ENCODE measurements at regions not wholly inside any gene's neighbourhood (a gene's known extent, or its start where the extent isn't known, plus 50 kb on each side); places are given as distances from the start of the nearest gene placed in this dataset.

DNA sequence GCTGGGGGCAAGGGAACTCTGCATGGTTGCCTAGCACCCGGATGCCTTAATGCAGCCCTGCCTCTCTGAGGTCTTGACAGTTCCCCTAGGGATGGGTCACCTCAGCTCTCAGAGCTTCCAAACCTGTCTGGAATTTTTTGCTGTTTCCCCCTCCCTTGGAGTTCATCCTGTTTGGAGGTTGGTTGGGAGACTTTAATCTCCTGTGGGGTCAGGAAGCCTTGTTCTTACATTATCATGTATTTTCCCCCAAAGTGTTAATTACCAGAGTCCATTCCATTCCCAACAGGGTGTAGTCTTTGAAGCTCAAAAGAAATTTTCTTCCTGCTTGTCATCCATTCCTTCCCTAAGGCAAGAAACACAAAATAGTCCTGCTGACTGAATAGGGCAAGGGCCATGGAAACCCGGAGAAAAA, 150.3 kb upstream of the SPRY4 start:
- no peak for DNase-seq

DNA sequence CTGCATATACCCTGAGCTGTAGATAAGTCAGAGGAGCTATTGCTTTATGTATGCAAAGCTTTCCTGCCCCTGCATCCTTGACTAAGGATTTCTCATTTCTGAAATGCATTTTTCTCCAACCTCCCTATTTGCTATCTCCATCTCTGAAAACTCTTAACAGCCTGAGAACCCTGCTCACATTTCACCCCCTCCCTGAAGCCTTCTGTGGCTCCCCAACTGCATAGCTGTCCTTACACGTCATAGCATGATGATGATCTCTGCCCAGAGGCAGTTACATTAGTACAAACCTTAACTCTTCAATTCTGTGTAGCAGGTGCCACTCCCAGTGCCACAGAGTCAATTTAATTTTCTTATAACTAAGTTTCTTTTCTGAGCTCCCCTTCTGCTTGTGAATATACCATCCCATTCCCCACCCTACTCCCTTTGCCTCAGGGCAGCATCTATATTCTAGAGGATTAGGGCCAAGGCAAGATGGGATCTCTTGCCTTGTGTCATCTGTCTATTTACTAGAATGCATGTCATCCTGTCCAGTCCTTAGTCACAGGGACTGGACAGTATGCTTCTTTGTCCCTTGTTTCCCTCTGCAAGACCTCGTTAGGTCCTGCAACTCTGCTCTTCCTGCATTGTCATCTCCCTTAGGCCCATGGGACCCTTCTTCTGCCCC, 149.7 kb upstream of the SPRY4 start:
- DNase-seq = no peak

DNA sequence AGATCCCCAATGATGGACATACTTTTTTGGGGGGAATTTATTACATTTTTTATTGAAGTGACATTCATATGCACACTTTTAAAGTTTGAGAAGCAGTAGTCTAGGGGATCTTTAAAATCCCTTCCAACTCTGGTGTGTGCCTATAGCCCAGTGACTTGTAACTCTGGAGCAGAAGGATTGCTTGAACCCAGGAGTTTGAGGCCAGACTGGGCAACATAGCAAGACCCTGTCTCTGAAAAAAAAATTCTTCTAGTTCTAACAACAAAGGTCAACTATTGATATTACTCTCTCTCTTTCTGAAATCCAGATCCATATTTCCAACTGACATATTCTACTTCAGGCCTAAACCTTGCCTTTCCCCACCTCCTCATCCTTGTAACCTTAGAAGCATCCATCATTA, 148.2 kb upstream of the SPRY4 start:
- DNase-seq = no peak

DNA sequence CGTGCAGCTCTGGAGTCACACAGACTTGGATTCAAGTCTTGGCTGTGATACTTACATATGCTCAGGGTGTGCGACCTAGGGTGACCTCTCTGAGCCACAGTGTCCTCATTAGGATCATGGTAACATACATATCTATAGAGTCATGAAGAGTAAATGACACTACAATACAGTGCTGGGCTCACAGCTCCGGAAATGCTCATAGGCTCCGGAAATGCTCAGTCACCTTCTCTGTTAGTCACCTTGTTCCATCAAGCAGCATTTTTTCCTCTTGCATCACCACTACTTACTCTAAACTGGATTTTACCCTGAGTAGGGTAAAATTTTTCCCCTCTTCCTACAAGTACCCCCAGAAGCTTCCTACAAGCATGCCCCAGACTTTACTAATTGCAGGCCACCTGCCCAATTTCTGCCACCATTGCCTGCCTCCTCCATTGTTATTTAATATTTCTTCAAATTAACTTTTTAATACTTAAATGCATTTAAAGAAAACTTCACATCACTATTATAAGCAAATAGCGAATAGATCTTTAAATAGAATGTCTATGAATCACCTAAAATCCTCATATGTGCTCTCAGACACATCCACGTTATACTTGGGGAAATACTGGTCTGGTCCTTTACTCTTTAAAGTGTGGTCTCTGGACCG, 147.6 kb upstream of the SPRY4 start:
- peak in 1 of 3 donors; percentile 85 for DNase-seq

DNA sequence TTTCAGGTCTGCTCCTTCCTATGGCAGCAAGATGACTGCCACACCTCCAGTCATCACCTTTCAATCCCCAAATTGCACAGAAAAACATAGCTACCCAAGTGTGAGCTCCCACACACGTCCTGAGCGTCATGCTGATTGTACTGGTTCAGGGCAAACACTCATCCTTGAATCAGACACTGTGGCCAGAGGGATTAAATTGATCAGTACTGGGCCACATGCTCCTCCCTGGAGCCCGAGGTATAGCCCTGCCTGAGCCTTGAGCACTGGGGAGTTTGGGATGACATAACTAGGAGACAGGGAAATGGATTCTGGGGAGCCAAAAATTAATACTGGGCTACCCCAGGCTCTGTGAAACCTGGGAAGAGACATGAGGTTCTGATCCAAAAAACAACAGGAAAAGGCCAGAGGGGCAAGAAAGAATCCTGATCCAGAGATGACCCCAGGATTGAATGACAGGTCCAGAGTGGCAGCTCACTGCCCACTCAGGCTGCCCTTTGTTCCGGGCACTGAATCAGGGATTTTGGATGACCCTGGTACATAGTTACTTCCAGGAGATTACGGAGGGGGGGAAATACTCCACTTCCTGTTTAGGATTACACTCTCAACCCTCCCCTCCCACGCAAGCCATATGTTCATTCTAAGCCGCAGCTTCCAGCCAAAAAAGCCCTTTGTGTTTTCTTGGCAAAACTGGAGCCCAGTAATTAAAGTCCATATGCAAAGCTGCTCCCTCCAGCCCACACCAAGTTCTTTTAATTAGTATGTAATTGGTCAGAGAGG, 141.6 kb upstream of the SPRY4 start:
- DNase-seq = peak in 2 of 3 donors; percentile 60 to 86

DNA sequence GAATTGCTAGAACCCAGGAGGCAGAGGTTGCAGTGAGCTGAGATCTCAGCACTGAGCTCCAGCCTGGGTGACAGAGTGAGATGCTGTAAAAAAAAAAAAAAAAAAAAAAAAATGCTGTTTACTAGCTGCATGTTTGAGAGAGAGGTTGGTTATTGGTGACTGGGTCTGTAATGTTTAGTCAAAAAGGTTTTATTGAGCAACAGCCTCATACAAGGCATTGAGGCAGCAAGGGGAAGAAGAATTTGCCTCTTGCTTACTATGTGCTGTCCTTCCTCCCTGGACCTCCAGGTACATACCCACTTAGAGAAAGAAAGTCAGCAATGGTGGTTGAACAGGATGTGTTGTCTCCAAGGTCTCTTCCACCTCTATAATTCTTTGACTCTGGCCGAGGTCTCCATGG, 140.7 kb upstream of the SPRY4 start:
- no peak for DNase-seq

DNA sequence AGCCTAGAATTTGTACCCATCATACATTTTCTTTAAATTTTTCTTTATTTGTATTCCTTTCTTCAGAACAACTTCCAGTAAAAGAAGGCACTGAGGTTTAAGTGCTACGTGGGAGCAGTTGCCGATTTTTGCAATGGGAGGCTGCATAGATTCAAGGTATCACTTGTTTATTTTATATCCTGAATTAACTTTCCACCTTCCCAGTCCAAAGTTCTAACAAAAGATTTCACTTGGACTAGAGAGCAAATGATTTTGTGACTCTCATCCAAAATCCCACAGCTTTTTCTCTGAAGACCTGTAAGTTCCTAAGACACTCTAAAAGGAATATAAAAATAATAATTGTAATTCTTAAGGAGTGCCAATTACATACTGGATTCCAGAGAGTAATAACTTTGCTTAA, 139.1 kb upstream of the SPRY4 start:
- DNase-seq = no peak

DNA sequence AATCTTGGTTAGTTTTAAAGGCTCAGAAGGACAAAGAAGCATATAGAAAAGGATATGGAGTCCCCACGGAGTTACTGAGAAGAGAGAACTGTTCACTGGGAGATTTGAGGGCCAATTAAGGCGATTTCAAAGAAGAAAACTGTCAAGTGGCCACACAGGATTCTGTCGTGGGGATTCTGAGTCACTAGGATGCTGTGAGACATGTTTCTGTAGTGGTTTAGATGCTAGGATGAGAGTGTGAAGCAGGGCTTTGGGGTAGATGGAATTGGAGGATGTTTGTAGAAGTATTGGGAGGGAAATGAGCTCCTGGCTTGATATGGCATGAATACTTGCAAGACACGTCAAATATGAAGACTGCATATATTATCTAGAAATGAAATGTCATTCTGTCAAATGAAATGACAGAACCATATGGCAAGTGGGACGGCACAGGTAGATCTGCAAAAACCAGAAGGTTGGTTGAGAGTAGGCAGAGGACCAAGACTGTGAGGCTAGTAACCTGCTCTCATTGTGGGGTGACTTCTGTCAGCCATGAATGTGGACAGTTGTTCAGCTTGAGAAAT, 136.3 kb upstream of the SPRY4 start:
- DNase-seq = no peak

DNA sequence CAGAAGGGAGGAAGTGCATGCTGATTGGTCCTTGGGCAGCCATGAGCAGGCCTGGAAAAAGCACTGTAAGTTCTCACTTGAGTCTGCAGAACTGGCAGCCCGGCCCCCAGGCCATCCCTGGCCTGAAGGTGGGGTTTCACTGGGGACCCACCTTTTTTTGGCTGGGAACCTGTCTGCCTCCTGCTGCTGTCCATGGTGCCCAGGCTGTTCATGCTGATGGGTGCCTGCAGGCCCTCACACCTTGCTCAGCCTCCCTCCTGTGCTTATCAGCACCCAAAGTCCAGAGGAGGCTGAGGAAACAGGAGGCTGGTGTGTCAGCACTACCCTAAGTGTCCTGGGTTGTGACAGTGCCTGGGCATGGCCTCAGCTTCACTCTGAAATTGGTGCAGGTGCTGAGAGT, 134.4 kb upstream of the SPRY4 start:
- no peak for DNase-seq

DNA sequence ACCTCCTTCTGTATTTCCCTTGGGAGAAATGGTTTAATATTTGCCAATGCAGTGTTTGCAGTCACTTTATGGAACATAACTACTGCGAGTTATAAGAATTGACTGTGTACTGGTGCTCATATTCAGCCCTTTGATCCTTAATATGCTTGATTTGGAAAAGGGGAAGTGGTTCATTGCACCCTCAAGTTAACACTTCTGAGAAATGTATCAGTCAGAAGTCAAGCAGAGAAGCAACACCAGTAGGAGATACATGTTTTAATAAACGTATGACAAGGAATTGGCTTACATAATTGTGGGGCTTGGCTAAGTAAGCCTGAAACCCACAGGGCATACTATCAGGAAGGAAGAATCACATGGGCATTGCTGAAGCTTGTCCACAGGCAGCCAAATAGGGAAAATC, 131.0 kb upstream of the SPRY4 start:
- DNase-seq = no peak

DNA sequence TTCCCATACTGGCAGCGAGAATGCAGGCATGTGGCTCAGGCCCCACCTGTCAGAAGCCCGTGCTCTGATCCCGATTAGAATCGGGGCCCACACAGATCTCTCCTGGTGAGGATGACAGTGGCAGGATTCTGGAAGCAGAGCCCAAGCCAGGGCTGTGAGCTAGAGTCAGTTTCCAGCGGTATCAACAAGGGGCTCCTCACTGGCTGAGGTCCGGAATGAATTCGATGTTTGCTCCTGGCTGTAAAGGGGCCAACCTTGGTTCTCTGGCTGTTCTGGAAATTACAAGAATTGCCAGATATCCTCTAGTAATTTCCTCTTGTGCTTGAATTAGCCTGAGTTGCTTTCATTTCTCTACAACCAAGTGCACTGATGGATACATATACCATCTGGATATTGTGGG, 129.1 kb upstream of the SPRY4 start:
- DNase-seq = peak in 1 of 3 donors; percentile 64

DNA sequence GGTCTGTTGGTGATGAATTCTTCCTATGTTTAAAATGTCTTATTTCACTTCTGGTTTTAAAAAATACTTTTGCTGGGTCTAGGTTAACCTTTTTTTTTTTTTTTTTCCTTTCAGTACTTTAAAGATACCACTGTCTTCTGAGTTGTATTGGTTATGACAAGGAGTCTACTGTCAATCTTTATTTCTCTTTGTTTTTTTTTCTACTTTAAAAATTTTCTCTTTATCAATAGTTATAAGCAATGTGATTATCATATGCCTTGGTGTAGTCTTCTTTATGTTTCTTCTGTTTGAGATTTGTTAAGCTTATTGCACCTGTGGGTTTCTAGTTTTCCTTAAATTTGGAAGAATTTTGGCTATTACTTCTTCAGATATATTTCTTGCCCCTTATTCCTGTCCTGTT, 125.6 kb upstream of the SPRY4 start:
- DNase-seq = no peak

DNA sequence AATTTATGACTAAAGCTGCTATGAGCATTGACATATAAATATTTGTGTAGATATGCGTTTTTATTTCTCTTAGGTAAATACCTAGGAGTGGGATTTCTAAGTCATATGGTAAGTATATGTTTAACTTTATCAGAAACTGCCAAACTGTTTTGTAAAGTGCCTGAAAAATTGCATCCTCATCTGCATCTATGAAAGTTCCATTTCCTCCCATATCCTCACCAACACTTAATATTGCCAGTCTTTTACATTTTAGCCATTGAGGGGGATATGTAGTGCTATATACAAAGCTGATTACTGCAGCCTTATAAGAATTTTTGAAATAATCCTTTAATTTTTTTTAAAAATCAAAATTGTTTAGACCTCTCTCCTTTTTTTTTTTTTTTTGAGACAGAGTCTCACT, 123.1 kb upstream of the SPRY4 start:
- DNase-seq = no peak

DNA sequence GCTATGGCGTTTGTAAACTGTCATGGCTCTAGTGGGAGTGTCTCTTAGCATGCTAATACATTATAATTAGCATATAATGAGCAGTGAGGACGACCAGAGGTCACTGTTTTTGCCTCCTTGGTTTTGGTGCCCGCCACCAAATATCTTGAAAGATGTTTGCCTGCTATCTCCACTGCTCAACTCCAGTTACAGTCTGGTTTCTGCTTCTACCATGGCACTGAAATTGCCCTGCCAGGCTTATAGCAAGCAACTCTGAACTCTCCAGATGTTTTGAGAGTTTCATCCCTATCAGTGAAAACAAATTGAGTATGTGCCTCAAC, 122.1 kb upstream of the SPRY4 start:
- DNase-seq = no peak

DNA sequence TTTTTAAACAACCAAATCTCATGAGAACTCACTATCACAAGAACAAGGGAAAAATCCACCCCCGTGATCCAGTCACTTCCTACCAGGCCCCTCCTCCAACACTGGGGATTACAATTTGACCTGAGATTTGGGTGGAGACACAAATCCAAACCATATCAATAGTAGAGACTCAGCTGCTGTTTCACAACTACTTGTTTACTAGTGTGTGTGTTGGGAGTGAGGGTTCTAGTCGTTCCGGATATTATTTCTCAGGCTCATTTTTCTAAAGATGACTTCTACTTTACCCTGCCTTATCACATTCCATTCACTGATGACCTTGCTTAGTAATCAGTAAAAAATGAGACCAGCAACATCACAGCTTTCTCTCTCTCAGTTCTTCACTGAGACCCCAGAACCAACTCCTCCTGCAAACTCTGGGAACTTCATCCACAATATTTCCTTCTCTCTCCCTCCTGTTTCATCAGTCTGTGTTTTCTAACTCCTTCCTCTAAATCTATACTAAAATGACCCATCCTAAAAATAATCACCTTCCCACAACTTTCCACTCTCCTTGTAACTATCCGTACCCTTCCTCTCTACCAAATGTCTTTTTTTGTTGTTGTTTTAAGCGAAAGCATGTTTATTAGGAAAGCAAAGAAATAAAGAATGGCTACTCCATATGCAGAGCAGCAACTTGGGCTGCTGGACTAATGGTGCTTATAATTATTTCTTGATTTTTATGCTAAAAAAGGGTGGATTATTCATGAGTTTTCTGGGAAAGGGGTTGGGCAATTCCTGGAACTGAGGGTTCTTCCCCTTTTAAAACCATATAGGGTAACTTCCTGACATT, 121.5 kb upstream of the SPRY4 start:
- DNase-seq = peak in 1 of 3 donors; percentile 52

DNA sequence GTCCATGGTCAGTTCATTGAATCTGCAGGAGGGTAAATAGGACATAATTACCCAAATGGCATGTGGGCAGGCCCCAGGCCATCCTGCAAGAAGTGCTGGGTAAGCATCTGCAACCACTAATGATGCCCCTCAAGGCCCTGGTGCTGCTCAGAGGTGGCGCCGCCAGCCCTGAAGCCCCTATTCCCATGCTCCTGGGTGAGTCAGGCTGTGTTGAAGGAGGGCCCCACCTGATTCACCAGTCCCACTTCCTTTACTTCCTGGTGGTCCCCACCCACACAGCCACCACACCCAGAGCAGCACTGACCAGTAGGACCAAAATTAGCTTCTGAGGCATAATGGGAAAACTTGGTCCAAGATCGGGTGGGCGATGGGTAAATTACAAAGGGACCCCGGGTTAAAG, 120.4 kb upstream of the SPRY4 start:
- DNase-seq = no peak

DNA sequence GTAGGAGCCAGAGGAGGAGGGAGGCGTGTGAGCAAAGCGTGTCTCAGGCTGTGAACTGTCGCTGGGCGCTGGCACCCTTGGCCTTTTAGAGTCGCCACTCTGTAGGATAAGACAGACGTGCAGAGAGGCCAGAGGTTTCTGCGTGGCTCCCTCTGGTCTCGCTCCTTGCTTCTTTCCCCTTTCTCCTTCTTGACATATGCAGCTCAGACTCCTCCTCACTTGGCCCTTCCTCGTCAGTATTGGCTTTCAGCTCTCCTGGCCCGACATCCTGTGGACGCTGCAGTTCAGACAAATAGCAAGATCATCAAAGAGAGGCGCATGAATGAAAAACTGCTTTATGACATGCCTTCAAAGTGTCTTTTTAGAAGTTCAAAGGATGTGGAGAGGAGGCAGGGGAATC, 116.8 kb upstream of the SPRY4 start:
- peak in 2 of 3 donors; percentile 87 to 88 for DNase-seq

DNA sequence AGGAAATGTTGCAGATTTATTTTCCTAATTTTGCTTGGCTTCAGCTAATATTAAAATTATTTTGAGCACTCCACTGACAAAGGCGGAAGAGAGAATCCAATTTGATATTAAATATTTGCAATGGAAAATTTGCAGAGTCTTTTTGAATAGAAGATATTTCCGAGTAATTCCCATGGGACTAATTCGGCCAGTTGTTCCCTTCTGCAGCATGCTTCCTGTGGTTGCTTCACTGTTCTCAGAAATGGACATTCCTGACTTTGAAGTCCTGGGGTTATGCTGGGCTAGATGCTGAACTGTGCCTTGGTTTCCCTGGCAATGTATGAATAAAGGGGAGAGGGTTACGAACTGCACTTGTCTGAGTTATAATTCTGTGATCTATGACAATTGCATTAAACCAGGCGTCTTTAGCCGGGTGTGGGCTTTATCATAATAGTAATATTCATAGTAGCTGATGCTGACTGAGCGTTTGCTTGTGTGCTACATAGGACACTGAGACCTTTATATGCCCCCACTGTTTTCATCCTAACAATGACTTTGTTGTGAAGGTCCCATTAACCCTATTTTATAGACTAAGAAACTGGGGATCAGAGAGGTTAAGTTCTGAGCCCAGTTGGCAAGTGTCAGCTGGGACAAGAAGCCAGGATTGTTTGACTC, 114.5 kb upstream of the SPRY4 start:
- peak in 2 of 3 donors; percentile 74 to 84 for DNase-seq

DNA sequence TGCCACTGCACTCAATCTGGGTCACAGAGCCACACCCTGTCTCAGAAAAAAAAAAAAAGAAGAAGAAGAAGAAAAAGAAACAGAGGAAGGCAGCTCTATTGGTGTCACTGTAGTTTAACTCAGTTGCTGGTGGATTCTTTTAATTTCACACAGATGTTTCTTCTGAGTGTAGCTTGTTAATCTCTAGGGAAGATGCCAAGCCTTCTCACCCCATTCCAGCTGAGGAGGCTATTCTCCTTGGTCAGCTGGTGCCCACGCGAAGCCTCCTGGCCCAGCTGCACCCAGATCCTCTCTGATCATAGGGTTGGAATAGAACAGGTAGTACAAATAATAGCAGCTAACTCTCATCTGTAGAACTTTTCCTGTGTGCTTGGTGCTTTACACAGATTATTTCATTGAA, 113.8 kb upstream of the SPRY4 start:
- DNase-seq = no peak

DNA sequence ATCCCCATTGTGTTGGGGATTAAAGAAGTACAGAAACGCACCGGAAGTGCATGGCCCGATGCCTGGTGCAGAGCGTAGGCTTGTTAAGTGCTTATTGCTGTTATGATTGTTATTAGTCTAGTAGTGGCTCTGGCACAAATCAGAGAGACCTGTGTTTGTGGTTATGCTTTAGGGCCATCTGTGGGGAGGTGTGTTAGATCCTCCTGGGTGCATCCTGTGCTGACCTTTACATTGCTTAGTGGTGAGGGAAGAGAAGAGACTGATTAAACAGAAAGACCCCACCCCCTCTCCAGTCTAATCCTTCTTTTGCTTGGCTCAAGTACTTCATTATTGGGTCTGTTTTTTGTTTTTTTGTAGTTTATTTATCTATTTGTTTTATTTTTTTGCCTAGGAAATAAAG, 112.7 kb upstream of the SPRY4 start:
- no peak for DNase-seq

DNA sequence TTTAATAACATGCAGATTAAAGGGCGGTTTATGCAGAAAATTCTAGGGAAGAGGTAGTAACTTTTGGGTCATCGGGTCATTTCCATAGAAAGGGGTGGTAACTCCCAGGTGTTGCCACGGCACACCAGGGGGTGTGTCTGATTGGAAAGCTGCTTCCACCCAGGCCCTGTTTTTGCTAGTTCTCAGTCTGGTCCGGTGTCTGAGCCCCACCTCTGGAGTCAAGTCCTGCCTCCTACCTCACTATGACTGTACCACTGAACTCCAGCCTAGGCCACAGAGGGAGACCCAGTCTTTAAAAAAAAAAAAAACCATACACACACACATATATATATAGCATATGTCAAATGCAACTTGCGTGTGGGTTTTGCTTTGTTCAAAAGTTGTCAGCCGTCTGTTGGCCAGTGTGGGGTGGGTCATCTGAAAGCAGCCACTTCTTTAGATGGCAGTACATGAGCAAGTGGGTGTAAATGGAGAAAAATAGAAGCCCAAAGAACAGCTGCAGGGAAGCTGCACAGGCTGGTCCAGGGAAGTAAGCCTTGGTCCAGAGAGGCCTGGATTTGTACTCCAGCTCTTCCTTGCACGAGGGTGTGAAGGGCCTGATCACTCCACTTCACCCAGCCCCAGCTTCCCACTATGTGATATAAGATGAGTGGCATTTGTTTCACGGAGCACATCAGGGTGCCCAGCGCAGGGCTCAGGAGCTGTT, 110.7 kb upstream of the SPRY4 start:
- no peak for DNase-seq

Data from muscle of back (tissue), 3 donors.